ENCODE measurements at regions not wholly inside any gene's neighbourhood (a gene's known extent, or its start where the extent isn't known, plus 50 kb on each side); places are given as distances from the start of the nearest gene placed in this dataset.
"Not testable (repeated sequence)": the region's sequence is repeated elsewhere in the genome, so short reads cannot be mapped to it uniquely, and the experiment has no call there.

- no peak for DNase-seq
Observed at GRCh38 chr6:19713411-19713810, 123.8 kb upstream of the ID4 start.

- no peak for DNase-seq
Observed at GRCh38 chr6:19713984-19714383, 123.2 kb upstream of the ID4 start.

GRCh38 chr6:19714434-19715166 is 122.6 kb upstream of the ID4 start:
- DNase-seq: no peak

GRCh38 chr6:19715167-19715551 is 122.0 kb upstream of the ID4 start:
- no peak for DNase-seq

GRCh38 chr6:19719691-19720128 is 117.5 kb upstream of the ID4 start:
- DNase-seq: peak; percentile 84

- no peak for DNase-seq
Observed at GRCh38 chr6:19721766-19722377, 115.3 kb upstream of the ID4 start.

- DNase-seq: no peak
Observed at GRCh38 chr6:19722999-19723398, 114.2 kb upstream of the ID4 start.

- no peak for DNase-seq
Observed at GRCh38 chr6:19723545-19723944, 113.6 kb upstream of the ID4 start.

GRCh38 chr6:19725436-19725835 is 111.7 kb upstream of the ID4 start:
- not testable (repeated sequence) for DNase-seq

GRCh38 chr6:19731282-19731681 is 105.9 kb upstream of the ID4 start:
- DNase-seq: no peak

GRCh38 chr6:19734061-19734460 is 103.1 kb upstream of the ID4 start:
- DNase-seq: no peak

GRCh38 chr6:19734519-19734918 is 102.7 kb upstream of the ID4 start:
- no peak for DNase-seq

GRCh38 chr6:19736066-19736465 is 101.1 kb upstream of the ID4 start:
- no peak for DNase-seq

- DNase-seq: no peak
Observed at GRCh38 chr6:19738010-19738409, 99.2 kb upstream of the ID4 start.

GRCh38 chr6:19749722-19750121 is 87.4 kb upstream of the ID4 start:
- no peak for DNase-seq

GRCh38 chr6:19752746-19753145 is 84.4 kb upstream of the ID4 start:
- DNase-seq: no peak

- DNase-seq: no peak
Observed at GRCh38 chr6:19753826-19754225, 83.3 kb upstream of the ID4 start.

- no peak for DNase-seq
Observed at GRCh38 chr6:19754686-19755085, 82.5 kb upstream of the ID4 start.

GRCh38 chr6:19755181-19755580 is 82.0 kb upstream of the ID4 start:
- DNase-seq: no peak

GRCh38 chr6:19757036-19757435 is 80.1 kb upstream of the ID4 start:
- no peak for DNase-seq

- no peak for DNase-seq
Observed at GRCh38 chr6:19759117-19759880, 77.9 kb upstream of the ID4 start.

GRCh38 chr6:19761121-19761520 is 76.0 kb upstream of the ID4 start:
- no peak for DNase-seq

GRCh38 chr6:19771753-19772336 is 65.3 kb upstream of the ID4 start:
- DNase-seq: no peak

- no peak for DNase-seq
Observed at GRCh38 chr6:19772891-19773290, 64.3 kb upstream of the ID4 start.

Data from islet precursor cell (in vitro differentiated cells).